SIG-M5 treated with dmso at 0.1 percent for 504 hours (cell line): ENCODE measurements at regions not wholly inside any gene's neighbourhood (a gene's known extent, or its start where the extent isn't known, plus 50 kb on each side); places are given as distances from the start of the nearest gene placed in this dataset.
"Not testable (repeated sequence)": the region's sequence is repeated elsewhere in the genome, so short reads cannot be mapped to it uniquely, and the experiment has no call there.

Experiments used
- DNase-seq: peaks from one replicate; lab custom pipeline; 2025; ENCODE audit not compliant: unreplicated experiment; lab: John Stamatoyannopoulos, UW

DNA sequence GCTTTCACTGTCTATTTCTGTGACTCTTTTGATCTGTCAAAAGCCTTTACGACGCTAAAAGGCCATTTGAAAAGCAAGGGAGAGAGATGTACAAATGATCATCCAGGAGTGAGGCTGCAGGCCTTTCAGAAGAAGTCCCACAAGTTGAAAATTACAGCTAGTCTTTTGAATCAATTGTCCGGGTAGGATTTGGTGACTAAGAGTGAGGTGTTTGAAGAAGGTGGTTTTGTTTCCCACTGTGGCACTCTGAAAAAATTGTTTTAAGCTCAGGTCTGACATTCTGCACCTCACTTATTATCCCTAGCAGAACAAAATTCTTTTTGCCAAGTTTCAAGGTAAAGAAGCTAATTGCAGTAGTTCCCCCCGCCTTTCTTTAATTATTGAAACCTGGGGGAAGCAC is 50.8 kb upstream of the TMEM108 start:
- no peak for DNase-seq

GRCh38 chr3:132984181-132984580 is 54.0 kb upstream of the TMEM108 start:
- DNase-seq: no peak

DNA sequence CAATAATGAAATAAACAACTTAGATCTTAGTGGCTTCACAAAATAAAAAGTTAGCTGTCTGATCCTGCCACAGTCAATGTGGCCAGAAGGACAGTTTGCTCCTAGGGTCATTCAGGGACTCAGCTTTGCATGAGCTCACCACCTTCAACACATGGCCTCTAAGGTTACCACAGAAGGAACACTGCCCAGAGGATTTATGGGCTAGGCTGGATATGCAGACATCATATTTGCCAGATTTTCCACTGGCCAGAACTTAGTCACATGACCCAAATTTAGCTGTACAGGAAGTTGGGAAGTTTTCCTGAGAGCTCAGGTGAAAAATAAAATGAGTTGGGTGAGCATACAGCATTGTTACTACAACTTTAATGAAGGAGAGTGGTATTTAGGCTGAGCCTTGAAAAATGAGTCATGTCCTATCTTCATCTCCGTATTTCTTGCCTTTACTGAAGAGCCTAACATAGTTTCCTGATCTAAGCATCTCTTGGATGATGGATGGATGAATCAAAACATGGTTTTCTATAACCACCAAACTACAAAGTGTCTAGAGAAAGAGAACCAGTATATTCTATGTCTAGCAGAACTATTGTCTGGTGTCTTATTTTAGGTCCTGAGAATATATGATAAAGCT is 54.9 kb upstream of the TMEM108 start:
- DNase-seq: no peak

GRCh38 chr3:132981719-132982118 is 56.5 kb upstream of the TMEM108 start:
- DNase-seq: no peak

- no peak for DNase-seq
These were observed 58.1 kb upstream of the TMEM108 start for GRCh38 chr3:132980102-132980501.

DNA sequence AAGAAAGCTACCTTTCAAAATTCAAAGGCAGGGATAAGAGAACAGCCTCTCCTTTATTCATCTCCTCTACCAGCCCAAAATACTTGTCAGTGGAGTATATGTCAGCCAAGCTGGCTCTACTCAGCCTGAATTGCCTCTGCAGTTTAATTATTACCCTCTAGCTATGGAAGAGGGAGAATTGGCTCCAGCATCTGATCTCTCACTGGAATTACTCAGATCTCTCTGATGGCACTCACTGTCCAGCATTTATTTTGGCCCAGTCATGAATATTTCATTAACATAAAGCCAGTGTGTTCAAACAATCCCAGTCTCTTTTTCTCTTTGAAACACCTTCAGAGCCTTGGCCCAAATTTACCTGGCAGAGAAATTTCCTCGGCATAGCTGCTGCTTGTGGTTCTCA is 58.6 kb upstream of the TMEM108 start:
- no peak for DNase-seq

DNA sequence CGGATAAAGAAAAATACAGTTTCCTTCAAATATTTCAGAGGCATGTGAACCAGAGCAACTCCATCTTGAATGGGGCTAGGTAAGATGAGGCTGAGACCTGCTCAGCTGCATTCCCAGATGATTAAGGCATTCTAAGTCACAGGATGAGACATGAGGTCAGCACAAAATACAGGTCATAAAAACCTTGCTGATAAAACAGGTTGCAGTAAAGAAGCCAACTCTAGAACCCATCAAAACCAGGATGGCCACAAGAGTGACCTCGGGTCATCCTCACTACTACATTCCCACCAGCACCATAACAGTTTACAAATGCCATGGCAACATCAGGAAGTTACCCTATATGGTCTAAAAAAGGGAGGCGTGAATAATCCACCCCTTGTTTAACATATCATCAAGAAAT is 59.2 kb upstream of the TMEM108 start:
- not testable (repeated sequence) for DNase-seq

DNA sequence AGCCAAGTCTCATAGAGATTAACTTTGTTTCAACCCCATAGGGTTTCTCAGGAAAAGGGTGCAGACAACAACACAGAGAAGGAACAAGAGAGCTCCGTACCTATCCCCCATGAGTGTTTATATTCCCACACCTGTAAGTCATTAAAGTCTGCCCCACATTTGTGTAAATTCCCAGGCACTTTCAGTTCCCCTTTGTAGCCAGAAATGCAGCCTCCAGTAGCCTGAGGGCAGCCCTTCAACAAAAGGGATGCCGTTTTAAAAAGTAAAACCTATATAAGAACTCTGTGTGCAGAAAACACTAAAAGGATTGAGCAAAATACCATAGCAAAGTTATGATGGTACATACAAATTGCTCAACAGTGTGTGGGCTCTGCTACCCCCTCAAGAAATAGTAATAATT is 59.7 kb upstream of the TMEM108 start:
- no peak for DNase-seq

GRCh38 chr3:132974097-132974496 is 64.1 kb upstream of the TMEM108 start:
- DNase-seq: no peak

DNA sequence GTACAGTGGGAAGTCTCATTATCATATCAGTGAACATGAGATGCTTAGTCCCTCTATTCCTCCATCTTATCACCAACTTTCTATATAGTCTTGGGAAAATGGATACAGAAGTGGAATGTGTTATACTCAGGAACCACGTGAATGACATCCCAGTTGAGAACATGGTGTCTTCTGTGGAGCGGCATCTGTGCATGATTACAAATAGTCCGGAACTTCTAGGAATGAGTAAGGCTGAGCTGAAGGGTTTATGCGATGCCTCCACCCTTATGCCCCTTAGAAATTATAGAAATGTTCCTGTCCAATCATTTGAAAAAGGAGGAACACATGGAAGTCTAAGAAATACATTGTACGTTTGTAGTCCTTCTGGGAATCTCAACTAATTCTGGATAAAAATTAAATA is 64.8 kb upstream of the TMEM108 start:
- no peak for DNase-seq

DNA sequence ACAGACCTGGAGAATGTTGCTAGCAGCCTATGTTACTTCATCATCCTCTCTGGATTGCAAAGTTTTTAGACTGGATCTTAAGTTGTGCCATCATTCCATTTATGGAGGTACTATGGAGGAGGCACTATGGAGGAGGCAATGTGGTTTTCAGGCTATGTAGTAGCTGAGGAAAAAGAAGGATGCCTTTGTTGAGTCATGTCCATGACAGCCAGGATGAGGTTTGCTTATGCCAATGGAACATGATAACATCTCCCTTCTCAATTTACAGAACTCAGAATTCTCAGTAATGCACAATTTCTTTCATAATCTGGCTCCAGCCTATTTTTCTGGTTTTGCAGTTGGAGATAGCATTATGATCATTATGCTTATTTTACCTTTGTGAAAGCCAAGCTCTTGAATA is 65.9 kb upstream of the TMEM108 start:
- no peak for DNase-seq

GRCh38 chr3:132966374-132966773 is 71.8 kb upstream of the TMEM108 start:
- DNase-seq: no peak

DNA sequence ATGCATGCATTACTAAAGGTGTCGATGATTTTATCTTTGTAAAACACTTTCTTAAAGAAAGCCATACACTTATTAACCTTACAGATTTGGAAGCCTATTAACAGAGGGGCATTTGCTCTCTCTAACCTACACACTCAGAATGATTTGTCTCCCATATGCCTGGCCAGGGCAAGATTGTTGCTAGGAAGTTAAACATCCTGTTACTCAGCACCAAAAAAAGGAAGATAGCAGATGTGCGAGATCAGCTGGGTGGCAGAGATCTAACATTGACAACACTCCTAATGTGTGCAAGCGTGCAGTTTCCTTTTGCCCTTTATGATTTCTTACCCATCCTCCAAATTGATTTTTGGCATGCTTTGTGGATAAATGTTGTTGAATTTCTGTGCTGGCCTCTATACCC is 73.9 kb upstream of the TMEM108 start:
- DNase-seq: no peak

GRCh38 chr3:132963786-132964185 is 74.4 kb upstream of the TMEM108 start:
- no peak for DNase-seq

DNA sequence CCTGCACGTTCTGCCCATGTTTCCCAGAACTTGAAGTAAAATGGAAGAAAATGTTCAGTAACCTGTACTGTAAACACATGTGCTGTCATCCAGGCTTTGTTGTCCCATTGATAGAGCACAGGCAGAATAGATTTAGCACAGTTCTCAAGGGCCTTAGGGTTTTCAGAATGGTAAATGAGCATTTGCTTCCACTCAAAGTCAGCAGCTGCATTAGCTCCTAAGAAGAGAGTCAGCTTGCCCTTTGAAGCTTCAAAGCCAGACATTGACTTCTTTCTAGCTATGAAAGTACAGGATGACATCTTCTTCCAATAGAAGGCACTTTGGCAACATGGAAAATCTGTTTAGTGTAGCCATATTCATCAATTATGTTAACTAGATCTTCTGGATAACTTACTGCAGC is 76.2 kb upstream of the TMEM108 start:
- DNase-seq: no peak

DNA sequence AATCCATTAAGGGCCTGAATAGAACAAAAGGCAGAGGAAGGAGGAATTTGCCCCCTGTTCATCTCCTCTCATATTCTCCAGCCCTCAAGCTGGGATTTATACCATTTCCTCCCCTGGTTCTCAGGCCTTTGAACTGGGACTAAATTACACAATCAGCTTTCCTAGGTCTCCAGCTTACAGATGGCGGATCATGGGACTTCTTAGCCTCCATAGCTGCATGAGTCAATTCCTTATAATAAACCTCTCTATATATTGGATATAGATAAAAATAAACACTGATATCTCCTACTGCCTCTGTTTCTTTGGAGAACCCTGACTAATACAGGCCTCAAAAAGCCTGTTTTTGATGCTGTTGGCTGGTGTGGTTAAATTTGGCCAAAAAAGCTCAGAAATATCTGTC is 84.5 kb upstream of the TMEM108 start:
- DNase-seq: no peak

- DNase-seq: no peak
These were observed 110.3 kb upstream of the TMEM108 start for GRCh38 chr3:132927896-132928295.

GRCh38 chr3:132926098-132926497 is 112.1 kb upstream of the TMEM108 start:
- no peak for DNase-seq

GRCh38 chr3:132925256-132925930 is 112.8 kb upstream of the TMEM108 start:
- DNase-seq: no peak

GRCh38 chr3:132916096-132916495 is 122.1 kb upstream of the TMEM108 start:
- DNase-seq: no peak

DNA sequence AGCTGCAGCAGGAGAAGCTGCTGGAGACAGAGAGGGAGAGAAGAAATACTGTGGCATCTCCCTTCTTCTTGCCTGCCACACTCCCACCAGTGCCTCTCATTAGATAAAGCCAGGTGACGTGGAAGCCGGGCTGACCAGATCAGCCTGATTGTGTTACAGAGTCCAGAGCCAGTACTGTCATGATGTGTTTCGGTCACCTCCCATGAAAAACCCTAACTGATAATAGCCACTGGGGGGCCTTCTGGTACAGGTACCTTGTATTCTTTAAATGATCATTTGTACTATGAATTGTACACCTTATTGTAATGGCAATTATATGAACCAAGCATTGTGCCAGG is 125.8 kb upstream of the TMEM108 start:
- no peak for DNase-seq

GRCh38 chr3:132911741-132912415 is 126.3 kb upstream of the TMEM108 start:
- no peak for DNase-seq

DNA sequence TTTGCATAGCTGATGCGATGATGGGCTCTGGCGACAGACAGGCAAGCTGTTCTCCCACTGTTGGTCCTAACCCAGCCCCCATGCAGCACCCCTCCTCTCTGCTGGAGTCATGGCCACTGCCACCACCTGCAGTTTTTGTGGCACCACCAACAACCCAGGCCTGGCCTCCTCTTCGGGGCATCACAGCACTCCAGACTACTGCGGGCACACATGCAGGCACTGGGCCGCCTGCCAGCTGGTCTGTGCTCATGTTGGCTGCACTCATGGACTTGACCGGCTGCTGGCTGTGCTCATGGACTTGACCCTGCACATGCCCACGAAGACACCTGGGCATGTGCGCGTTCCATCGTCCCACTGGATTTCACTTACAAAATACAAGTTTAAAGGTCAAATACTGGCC is 130.9 kb upstream of the TMEM108 start:
- DNase-seq: no peak
